ENCODE measurements at regions not wholly inside any gene's neighbourhood (a gene's known extent, or its start where the extent isn't known, plus 50 kb on each side); places are given as distances from the start of the nearest gene placed in this dataset.

DNA sequence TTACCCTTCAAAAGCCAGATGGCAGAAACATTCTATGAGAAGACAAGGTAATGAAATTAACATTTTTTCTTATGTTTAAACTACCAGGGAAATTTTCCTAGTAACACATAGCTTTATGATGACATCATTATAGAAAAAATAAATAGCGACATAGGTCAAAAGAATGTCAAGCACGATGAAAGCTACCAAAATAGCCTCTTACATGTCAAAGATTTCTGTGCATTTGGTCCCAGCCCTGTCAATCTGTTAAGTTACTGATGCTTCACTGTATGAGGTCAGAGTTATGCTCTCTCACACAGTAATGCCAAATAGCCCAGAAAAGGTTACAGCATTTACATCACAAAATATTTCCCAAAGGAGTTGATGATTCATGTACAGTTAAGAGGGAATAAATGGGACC lies 199.8 kb upstream of the DEFB112 start:
- TF ChIP-seq, protein P1, sequence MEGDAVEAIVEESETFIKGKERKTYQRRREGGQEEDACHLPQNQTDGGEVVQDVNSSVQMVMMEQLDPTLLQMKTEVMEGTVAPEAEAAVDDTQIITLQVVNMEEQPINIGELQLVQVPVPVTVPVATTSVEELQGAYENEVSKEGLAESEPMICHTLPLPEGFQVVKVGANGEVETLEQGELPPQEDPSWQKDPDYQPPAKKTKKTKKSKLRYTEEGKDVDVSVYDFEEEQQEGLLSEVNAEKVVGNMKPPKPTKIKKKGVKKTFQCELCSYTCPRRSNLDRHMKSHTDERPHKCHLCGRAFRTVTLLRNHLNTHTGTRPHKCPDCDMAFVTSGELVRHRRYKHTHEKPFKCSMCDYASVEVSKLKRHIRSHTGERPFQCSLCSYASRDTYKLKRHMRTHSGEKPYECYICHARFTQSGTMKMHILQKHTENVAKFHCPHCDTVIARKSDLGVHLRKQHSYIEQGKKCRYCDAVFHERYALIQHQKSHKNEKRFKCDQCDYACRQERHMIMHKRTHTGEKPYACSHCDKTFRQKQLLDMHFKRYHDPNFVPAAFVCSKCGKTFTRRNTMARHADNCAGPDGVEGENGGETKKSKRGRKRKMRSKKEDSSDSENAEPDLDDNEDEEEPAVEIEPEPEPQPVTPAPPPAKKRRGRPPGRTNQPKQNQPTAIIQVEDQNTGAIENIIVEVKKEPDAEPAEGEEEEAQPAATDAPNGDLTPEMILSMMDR (conservative IDR thresholded peaks at IDR 0.05; ENCODE audit: low read depth, low read length): no peak
- no peak for TF ChIP-seq EZH2 (IDR thresholded peaks at IDR 0.05; ENCODE audit: borderline replicate concordance, low read depth, low read length, poor library complexity, severe bottlenecking)

Measured in A673 (cell line).